Fibroblast of lung (primary cell): ENCODE measurements at regions not wholly inside any gene's neighbourhood (a gene's known extent, or its start where the extent isn't known, plus 50 kb on each side); places are given as distances from the start of the nearest gene placed in this dataset.

Source experiments
- DNase-seq, 2 donors: peaks; one replicate each; pipeline versions ENCODE4 v3.0.0 to v3.0.0-alpha.2; 2010; ENCODE audit warnings: low read depth in 2 of 2
- H2AFZ ChIP-seq: 2 replicates; pipeline ENCODE4 v1.5.1; 2012; ENCODE audit warnings: low read length, control low read depth, inconsistent platforms
- H3K27ac ChIP-seq: 2 replicates; pipeline ENCODE4 v1.5.1; 2011; ENCODE audit warnings: low read length, control low read depth; ENCODE audit not compliant: insufficient read depth
- H3K27me3 ChIP-seq: 2 replicates; pipeline ENCODE4 v1.5.1; 2011; ENCODE audit warnings: mild to moderate bottlenecking, low read length; ENCODE audit not compliant: control insufficient read depth, insufficient read depth
- H3K36me3 ChIP-seq: 2 replicates; pipeline ENCODE4 v1.5.1; 2011; ENCODE audit warnings: low read length; ENCODE audit not compliant: control insufficient read depth, insufficient read depth
- H3K4me1 ChIP-seq: 2 replicates; pipeline ENCODE4 v1.5.1; 2011; ENCODE audit warnings: low read length; ENCODE audit not compliant: control insufficient read depth, insufficient read depth; ENCODE audit errors: extremely low read depth
- H3K4me2 ChIP-seq: 2 replicates; pipeline ENCODE4 v1.5.1; 2011; ENCODE audit warnings: low read length, control low read depth; ENCODE audit not compliant: insufficient read depth; ENCODE audit errors: extremely low read depth
- H3K4me3 ChIP-seq, 4 experiments: fragments of 200-600 bp in 1 of 4; sonication (generic) in 1 of 4; replicated peaks in 1 of 4; 2 replicates each; pipeline ENCODE4 v1.5.1; 2011 to 2016; ENCODE audit warnings: low read length in 4 of 4, low read depth in 3 of 4, mild to moderate bottlenecking in 3 of 4, control low read depth in 2 of 4, inconsistent platforms in 1 of 4, mixed read lengths in 1 of 4; ENCODE audit not compliant: insufficient read depth in 1 of 4; ENCODE audit errors: control extremely low read depth in 1 of 4
- H3K79me2 ChIP-seq: 2 replicates; pipeline ENCODE4 v1.5.1; 2012; ENCODE audit warnings: mild to moderate bottlenecking, low read length, inconsistent platforms; ENCODE audit not compliant: control insufficient read depth, insufficient read depth
- H3K9ac ChIP-seq: 2 replicates; pipeline ENCODE4 v1.5.1; 2011; ENCODE audit warnings: mild to moderate bottlenecking, low read length, control low read depth; ENCODE audit not compliant: insufficient read depth
- H3K9me3 ChIP-seq: 2 replicates; pipeline ENCODE4 v1.5.1; 2012; ENCODE audit warnings: low read depth, low read length; ENCODE audit not compliant: control insufficient read depth, insufficient read depth
- H4K20me1 ChIP-seq: 2 replicates; pipeline ENCODE4 v1.5.1; 2011; ENCODE audit warnings: low read length; ENCODE audit not compliant: control insufficient read depth, insufficient read depth; ENCODE audit errors: extremely low read depth
- EZH2 ChIP-seq: IDR thresholded peaks from 2 replicates; pipeline ENCODE4 v1.5.1; 2012; ENCODE audit warnings: low read length, control low read depth, mild to moderate bottlenecking; ENCODE audit errors: missing control alignments
- TF ChIP-seq, protein P1 (sequence below), 2 donors: IDR thresholded peaks in 1 of 2; conservative IDR thresholded peaks in 1 of 2; 1 replicate in 1 of 2; 2 replicates in 1 of 2; pipeline ENCODE4 v1.5.1; 2011 to 2012; ENCODE audit warnings: low read length in 2 of 2, control low read depth in 1 of 2, inconsistent platforms in 1 of 2, low read depth in 1 of 2, mild to moderate bottlenecking in 1 of 2

GRCh38 chr11:79582434-79582833, 141.6 kb upstream of the TENM4 start:
- Histone ChIP-seq H3K27ac (no peak overlapping the region), H3K79me2 (no peaks in the 10 kb centered on the region), H3K4me3 (no peak overlapping the region), H3K9me3 (no peaks in the 10 kb centered on the region), H4K20me1 (no peaks in the 10 kb centered on the region), H3K9ac (no peak overlapping the region), H3K27me3 (no peaks in the 10 kb centered on the region), H3K36me3 (no peaks in the 10 kb centered on the region), H3K4me1 (no peaks in the 10 kb centered on the region), H2AFZ (no peak overlapping the region), H3K4me2 (no peak overlapping the region)
- no peak for TF ChIP-seq EZH2
- TF ChIP-seq, protein P1, sequence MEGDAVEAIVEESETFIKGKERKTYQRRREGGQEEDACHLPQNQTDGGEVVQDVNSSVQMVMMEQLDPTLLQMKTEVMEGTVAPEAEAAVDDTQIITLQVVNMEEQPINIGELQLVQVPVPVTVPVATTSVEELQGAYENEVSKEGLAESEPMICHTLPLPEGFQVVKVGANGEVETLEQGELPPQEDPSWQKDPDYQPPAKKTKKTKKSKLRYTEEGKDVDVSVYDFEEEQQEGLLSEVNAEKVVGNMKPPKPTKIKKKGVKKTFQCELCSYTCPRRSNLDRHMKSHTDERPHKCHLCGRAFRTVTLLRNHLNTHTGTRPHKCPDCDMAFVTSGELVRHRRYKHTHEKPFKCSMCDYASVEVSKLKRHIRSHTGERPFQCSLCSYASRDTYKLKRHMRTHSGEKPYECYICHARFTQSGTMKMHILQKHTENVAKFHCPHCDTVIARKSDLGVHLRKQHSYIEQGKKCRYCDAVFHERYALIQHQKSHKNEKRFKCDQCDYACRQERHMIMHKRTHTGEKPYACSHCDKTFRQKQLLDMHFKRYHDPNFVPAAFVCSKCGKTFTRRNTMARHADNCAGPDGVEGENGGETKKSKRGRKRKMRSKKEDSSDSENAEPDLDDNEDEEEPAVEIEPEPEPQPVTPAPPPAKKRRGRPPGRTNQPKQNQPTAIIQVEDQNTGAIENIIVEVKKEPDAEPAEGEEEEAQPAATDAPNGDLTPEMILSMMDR (conservative IDR thresholded peaks at IDR 0.05 in 1 of 2, IDR thresholded peaks at IDR 0.05 in 1 of 2; ENCODE audit: low read depth in 1 of 2, low read length in 2 of 2): no peak
- DNase-seq: no peak

DNA sequence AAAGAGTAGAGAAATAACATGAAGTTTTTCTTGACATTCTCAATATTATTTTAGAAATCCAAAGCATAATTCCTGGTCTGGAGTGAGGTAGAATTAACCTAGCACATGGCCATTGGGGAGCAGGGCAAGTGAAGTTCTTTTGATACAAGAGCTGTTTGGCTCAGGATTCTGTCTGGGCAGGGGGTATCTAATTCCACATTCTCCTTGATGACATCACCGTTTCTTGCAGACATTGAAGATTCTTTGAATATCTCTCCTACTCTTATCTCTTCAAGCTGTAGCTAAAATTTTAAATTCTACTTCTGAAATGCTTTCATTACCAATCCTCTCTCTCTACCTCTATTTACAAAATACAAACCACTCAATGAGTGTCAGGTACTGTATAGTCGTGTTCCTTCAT, 138.2 kb upstream of the TENM4 start:
- Histone ChIP-seq H3K79me2 (no peaks in the 10 kb centered on the region), H3K9me3 (no peaks in the 10 kb centered on the region), H3K36me3 (no peaks in the 10 kb centered on the region), H3K27ac (no peak overlapping the region), H3K4me1 (no peaks in the 10 kb centered on the region), H3K4me3 (no peak overlapping the region), H3K9ac (no peak overlapping the region), H3K4me2 (no peak overlapping the region), H2AFZ (no peak overlapping the region), H4K20me1 (no peaks in the 10 kb centered on the region), H3K27me3 (no peaks in the 10 kb centered on the region)
- DNase-seq: peak in 1 of 2 donors; percentile 2
- TF ChIP-seq EZH2: no peak
- TF ChIP-seq, protein P1 (conservative IDR thresholded peaks at IDR 0.05 in 1 of 2, IDR thresholded peaks at IDR 0.05 in 1 of 2; ENCODE audit: low read depth in 1 of 2, low read length in 2 of 2): no peak

DNA sequence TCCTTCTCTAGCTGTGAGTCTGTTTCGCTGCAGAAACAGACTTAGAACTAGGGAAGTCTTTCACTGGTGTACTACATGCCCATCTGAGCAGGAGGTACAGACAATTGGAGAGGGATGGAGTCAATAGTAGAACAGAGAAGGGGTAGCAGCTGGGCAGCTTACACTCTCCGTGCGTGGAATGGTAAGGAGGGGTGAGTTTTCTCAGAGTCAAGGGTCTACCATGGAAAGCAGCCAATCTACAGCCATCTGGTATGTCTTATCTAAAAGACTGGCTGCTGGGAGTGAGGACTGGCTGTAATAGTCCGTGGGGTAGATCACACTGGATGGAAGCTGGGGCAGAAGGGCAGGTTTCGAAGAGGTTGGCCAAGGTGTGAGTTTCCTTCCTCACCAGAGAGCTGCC, 137.3 kb upstream of the TENM4 start:
- TF ChIP-seq, protein P1 (conservative IDR thresholded peaks at IDR 0.05 in 1 of 2, IDR thresholded peaks at IDR 0.05 in 1 of 2; ENCODE audit: low read depth in 1 of 2, low read length in 2 of 2): no peak
- no peak for TF ChIP-seq EZH2
- no peaks in the 10 kb centered on the region for H3K9me3 ChIP-seq
- no peak overlapping the region for H3K9ac ChIP-seq
- no peaks in the 10 kb centered on the region for H3K79me2 ChIP-seq
- no peak overlapping the region for H2AFZ ChIP-seq
- no peak for DNase-seq
- no peak overlapping the region for H3K4me3 ChIP-seq
- no peaks in the 10 kb centered on the region for H3K36me3 ChIP-seq
- no peak overlapping the region for H3K4me2 ChIP-seq
- H3K27ac ChIP-seq: no peak overlapping the region
- no peaks in the 10 kb centered on the region for H3K27me3 ChIP-seq
- no peaks in the 10 kb centered on the region for H3K4me1 ChIP-seq
- no peaks in the 10 kb centered on the region for H4K20me1 ChIP-seq
